ENCODE measurements at regions not wholly inside any gene's neighbourhood (a gene's known extent, or its start where the extent isn't known, plus 50 kb on each side); places are given as distances from the start of the nearest gene placed in this dataset.

DNA sequence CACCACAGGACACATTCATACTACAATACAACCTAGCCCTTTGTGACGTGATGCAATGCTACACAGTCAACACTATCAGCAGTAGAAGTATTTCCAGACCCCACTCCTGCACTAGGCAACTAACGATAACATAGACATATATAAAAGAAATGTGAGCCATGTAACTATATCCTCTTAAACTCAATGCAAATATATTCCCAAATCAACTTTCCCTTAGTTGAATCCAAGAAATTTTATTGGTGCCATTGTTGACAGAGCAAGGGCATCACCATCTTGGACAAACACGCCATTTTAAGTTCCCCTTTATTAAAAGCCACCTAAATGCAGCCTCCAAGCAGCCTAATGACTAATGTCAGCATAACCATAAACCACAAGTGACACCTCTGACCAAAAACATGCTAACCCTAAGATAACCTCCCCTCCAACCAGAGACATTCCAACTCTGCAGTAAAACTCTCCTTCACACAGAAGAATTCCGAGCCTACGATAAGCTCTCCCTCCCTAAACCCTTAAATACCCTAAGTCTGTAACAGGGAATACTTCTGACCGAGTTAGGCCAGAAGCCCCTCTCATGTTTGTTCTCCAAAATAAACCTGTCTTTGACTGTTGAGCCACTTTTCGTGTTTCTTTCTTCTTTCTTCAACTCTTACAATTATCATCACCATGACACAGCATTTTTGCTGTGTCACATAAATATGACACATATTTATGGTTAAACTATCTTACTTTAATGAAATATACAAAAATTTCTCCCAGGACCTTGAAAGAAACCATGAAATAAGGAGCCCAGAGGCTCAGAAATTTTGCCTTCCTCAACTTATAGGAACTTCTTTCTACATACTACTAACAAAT is 1497.8 kb downstream of the EFNA5 start:
- no peak for DNase-seq

DNA sequence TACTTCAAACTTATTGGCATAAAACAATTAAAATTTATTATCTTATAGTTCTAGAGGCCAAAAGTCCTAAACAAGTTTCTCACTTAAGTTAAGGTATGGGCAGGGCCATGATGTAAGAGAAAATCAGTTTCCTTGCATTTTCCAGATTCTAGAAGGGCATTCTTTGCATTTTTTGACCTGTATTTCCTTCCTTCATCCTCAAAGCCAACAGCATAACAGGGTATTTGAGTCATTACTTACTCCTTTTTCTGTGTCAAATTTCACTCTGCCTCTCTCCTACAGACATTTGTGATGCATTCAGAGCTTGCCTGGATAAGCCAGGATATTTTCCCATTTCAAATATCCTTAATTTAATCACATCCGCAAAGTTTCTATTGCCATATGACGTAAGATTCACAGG is 1499.0 kb downstream of the EFNA5 start:
- DNase-seq, result no peak

DNA sequence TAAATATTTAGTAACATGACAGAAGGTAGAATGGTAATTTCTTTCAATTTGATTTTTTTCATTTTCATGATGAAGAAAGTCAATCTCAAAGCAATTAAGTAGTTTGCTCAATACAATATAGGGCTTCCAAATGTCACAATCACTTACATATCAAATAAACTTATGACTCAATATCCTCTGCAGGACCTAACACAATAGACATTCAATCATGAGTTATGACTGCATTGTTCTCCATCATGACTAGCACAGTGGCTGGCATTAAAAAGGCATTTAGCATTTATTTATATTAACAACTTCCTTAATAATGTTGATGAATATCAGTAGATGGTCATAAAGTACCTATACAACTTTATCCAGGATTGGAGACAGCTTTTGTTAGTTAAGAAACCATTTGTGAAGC is 1499.6 kb downstream of the EFNA5 start:
- no peak for DNase-seq

DNA sequence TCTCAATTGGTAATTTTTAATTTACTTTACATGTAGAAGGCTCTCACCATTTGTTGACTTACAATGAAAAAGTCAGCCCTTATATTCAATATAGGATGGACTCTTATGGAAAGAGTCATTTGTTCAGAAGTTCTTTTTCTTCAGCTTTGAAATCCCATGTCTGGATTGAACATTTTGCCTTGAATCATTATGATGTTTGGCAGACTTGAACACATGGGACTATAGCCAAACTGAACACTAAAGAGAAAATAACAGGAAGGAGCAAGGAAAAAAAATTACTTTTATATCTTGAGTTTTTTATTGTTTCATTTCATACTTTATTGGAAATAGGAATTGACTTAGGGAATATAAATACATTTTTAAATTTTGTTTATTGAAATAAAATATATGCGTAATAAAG is 1503.0 kb downstream of the EFNA5 start:
- no peak for DNase-seq

DNA sequence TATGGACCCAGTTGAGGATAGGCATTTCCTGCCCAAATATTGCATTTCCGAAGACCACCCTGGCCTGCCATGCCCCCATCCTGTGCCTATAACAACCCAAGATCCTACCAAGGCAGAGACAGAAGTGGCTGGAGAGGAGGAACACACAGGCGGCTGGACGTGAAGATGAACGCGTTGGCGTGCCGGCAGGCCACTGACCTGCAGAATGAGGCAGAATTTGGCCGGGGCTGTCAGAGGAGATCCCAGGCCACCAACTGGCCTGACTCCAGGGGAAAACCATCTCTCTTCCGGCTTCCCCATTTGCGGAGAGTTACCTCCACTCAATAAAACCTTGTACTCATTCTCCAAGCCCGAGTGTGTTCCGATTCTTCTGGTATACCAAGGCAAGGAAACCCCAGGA is 1507.5 kb downstream of the EFNA5 start:
- DNase-seq, result no peak

DNA sequence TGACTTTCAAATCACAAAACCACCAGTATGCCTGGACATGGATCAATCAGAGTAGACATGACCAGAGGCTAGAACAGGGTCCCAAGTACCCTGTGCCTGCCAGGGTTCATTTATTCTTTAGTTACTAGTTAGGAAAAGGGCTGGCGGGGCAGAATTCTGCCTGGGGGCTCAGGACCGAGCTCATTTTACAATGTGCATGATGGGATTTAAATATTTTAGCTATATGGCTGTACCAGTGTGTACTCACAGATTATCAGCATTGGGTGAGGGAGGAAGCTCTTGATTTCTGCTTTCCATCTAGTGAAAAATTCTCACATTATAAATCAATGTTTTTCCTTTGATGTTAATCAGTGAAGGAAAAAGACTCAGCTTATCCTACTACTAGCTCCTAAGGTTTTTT is 1511.1 kb downstream of the EFNA5 start:
- no peak for DNase-seq

DNA sequence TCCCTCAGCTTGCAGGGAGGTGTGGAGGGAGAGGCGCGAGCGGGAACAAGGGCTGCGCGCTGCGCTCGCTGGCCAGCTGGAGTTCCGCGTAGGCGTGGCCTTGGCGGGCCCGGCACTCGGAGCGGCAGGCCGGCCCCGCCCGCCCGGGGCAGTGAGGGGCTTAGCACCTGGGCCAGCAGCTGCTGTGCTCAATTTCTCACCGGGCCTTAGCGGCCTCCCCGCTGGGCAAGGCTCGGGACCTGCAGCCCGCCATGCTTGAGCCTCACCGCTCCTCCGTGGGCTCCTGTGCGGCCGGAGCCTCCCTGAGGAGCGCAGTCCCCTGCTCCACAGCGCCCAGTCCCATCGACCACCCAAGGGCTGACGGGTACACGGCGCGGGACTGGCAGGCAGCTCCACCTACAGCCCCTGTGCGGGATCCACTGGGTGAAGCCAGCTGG is 1516.4 kb downstream of the EFNA5 start:
- DNase-seq, result no peak

DNA sequence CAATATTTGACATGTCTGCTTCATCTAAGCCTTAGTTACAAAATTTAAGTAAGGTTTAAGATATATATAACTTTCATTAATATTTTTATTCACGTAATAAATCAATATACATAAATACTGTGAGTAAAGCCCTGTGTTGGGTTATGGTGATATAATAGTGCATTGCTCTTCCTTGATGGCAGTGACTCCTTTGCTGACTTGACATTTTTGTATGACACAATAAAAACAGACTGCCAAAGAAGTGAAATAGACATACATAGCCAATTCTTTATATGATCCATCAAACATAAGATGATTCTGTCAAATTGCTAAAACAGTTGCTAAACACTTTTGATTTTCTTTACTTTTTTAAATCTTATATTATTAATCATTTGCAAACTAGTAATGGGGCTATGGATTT is 1518.2 kb downstream of the EFNA5 start:
- no peak for DNase-seq

DNA sequence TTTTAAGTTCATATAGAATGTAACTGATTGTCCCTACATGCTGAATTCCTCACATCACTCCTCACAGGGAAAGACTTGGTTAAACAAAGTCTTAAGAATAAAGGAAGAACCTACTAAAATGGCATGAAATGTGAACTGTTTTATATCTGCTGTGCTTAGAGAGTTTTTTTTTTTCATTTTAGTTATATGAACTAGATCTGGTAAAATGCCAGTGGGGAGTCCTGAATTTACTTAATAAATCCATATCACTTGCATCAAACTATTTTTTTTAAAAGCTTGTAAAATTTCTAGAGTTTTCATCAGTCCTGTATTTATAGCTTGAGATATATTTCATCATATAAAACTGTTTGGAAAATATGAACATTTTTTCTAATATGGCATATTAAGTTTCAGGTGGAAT is 1528.6 kb downstream of the EFNA5 start:
- DNase-seq, result no peak

DNA sequence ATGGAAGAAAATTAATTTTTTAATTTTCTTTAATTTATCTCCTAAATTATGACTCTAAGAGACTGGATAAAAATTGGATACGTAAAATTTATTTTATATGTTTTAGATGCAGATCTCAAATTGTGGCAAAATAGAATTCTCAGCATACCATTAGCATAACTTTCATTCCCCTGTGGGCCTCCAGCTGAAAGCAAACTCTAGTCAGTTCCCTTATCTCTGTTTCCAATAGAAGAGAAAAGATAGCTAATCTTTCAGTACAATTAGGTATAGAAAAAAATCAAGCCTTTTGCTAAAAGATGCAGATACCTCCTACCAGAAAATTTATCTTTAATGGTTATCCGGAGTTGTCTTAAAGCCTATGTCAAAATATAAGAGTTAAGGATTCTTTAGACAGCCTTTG is 1530.6 kb downstream of the EFNA5 start:
- DNase-seq, result no peak

DNA sequence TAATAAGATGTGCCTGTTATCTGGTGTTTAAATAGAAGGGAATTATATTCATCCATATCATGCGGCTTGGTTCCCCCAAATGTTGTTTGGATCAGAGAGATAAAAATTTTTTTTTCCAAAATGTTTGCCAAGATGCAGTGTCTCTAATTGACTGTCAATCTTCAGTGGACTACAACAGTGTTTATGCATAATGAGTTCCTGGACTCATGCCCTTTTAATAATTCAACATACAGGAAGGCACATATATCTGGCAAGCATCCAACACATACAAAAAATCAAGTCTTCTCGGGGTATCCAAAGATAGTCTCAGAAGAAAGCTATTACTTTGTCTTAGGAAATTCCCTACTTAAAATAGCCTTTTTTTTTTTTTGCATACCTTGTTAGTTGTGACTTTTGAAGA is 1534.7 kb downstream of the EFNA5 start:
- no peak for DNase-seq

DNA sequence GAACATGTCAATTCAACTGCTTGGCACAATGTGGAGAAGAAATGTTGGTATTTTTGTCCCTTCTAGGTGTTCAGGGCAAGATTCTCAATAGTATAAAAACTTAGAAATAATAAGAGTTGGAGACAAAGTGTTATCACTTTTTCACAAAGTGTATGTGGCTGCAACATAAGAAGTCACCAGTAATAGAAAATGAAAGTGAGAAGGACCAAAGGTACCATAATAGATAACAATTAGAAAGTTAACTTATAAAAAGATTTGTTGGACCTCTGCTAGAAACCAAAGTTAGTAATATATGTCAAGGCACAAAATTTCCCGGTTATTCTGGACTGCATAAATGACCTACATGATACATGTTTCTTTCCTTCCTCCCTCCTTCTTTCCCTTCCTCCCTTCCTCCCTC is 1535.3 kb downstream of the EFNA5 start:
- no peak for DNase-seq

DNA sequence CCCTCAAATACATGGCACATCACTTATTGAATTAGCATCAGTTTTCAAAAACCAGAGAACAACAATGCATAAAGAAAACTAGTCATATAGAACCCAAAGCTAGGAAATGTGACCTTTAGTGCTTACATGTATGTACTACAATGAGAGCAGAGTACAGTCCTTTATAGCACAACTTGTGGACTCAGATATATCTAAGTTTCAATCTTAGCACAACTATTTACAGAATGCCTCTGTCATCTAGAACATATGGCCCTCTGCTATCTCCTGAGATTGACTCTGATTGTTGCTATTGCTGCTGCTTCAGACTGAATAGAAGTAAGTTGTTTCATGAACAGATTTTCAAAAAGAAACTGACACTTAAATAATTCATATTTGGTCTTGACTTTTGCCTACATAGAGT is 1536.2 kb downstream of the EFNA5 start:
- DNase-seq, result no peak

DNA sequence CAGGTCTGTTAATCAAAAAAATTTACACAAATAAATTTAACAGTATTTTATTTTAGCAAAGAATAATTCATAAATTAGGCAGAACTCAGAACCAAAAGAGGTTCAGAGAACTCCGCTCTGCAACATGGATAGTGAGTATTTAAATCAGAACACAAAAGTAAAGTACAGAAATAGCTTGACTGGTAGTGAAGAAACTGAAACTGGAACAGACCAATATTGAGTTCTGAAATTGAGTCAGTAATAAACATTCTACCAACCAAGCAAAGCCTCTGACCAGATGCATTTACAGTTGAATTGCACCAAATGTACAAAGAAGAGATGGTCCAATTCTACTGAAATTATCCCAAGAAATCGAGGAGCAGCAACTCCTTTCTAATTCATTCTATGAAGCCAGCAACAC is 1542.8 kb downstream of the EFNA5 start:
- DNase-seq, result no peak

DNA sequence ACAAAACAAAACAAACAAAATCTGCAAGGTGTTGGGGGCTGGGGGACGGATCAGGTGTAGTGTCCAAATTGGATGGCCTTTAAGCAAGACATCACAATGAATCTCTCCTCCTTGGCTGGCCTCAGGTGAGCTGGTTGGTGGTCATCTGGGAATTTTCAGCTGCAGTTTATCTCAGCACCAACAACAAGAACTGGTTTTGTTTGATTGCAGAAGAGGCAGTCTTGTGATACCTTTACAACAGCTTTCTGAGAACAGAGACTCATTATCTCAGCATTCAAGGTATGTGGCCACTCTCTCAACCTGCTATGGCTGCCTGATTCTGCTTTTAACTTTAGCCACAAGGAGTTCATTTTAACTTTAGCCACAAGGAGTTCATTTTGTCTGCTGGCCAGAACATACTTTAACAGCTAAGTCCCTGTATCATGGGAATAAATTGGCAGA is 1543.4 kb downstream of the EFNA5 start:
- no peak for DNase-seq

DNA sequence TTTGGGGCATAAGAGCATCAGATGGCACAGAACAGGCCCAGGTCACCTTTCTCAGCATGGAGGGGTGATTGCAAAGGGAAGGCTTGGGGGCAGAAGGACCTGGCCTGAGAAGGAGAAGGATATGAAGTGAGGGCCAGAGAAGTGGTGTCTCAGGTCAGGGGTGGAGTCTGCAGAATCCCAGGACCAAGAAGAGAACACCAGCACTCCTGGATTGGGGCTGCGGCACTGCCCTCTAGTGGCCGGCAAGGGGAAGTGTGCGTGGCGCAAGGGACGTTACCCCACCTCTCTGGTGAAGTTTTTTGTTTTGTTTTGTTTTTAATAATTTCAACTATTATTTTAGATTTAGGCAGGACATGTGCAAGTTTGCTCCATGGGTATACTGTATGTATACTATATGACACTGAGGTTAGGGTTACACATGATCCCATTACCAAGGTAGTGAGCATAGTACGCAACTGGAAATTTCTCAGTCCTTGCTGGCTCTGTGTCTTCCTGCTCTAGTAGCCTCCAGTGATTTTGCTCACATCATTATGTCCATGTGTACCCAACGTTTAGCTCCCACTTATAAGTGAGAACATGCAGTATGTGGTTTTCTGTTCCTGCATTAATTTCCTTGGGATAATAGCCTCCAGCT is 1548.6 kb downstream of the EFNA5 start:
- no peak for DNase-seq

DNA sequence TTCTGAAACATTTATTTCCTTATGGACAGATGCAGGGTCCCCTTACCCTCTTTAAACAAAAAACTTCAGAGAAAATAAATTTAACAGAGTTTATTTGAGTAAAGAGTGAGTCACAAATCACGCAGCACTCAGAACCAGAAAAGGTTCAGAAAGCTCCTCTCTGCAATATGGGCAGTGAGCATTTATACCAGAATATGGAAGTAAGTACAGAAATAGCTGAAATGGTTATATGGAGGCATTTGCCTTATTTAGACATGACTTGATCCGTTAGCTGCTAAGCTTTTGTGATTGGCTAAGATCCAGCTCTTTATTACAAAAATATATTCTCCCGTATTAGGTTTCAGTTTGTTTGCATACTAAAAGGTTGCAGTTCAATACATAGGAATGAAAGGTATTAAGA is 1554.1 kb downstream of the EFNA5 start:
- DNase-seq, result no peak

DNA sequence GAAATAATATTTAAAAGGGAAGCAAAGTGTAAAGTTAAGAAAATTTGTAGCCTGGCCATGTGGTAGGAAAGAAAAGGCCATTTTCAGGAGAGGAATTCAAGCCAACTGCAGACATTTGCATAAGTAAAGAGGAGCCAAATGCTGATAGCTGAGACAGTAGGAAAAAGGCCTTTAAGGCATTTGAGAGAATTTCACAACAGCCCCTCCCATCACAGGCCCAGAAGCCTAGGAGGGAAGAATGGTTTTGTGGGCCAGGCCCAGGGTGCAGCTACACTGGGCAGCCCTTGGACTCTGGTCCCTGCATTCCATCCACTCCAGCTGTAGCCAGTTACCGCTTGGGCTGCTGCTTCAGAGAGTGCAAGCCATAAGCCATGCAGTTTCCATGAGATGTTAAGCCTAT is 1556.8 kb downstream of the EFNA5 start:
- no peak for DNase-seq

DNA sequence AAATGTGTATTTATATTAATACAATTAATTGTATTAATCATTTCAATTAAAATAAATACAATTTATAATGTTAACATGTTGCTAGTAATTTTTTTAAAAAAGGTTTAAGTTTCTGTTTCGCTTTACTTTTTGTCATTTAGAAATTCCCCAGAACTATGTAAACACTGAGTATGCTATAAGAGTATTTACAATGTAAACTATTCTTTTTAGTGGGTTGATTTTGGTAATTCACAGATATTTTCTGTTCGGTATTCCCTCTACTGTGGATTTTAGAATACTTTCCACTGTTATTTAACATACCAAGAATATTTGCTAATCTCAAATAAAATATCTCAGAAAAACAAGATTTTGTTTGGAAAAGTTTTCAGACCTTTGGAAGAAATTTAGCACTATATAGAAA is 1564.4 kb downstream of the EFNA5 start:
- DNase-seq, result no peak

DNA sequence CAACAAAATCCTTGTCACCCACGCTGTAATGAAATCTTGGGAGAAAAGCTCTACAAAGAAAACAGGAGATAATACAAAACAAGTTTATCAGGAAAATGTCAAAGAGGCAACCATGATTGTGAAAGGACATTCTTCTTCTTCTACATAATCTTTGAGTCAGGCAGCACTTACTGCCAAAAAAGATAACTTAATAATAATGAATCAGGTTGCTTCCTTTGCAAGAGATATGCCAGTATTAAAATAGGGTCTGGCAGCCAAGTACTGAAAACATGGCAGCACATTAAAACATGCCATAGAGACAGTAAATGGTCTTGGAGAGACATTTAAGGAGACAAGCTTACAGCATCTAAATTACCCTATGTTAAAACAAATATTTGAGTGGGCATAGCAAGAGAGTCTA is 1573.4 kb downstream of the EFNA5 start:
- DNase-seq, result no peak

DNA sequence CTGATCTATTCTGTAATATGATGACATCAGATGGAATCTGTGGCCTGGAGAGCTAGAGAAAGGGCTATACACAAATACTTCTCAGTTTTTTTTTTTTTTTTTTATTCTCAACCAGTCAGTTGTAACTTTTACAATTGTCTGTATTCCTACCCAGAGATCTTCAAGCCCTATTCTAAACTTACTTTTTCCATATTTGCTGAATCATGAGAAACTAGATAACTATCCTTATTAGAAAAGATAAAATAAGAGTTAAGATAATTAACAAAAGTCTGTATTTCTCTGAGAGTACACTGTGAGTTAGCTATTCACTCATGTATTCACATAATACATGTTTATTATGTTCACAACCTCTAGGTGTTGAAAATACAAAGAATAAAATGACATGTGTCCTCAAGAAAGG is 1575.9 kb downstream of the EFNA5 start:
- no peak for DNase-seq

DNA sequence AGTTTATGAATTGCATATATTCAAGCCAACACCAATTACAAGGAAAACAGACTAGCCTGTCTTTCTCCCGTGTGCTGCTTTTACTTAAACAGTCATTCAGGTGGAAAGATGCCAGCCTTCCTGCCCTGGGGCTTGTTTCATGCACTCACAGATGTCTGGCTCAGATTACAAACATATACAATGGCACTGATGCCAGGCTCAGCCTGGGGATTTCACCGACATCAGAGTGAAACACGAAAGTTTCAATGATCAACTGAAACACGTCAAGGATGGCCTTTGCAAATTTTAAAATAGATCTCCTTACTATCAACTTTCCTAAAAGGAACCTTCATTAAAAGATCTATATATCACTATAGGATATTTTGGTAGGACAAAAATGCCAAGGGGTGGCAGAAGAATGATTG is 1576.5 kb downstream of the EFNA5 start:
- DNase-seq, result peak; percentile 26

DNA sequence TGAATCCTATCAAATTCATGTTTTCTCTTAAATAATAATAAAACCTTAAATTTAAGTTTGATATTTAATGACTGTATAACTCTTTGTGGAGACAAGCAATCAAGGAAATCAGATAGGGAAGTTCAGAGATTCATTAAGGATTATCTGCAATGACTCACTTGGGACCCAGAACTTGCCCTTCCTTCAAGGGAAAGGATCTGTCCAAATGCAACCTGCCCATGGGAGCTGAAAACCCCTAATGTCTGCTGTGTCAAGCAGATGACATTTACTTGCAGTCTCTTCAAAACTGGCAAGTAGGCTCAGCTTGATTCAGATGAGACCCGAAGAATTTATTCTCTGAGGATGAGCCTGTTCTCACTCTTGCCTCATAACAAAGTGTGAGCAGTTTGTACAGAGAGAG is 1577.6 kb downstream of the EFNA5 start:
- DNase-seq, result no peak

DNA sequence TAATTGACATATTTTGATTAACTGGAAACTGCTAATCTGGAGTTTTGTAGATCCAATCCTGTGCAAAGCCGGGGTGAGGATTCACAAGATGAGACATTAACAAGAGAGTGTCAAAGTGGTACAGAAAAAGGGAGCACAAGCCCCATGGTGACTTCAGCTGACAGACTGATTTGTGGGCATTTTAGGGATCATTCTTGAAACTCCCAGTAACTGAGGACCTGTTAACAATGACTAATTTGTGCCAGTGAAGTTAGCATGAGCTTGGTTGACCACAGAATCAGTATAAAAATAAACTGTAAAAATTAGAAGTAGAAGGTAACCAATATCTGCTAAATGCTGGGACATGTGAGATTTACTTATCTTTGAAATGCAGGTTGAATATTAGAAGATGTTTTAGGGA is 1578.3 kb downstream of the EFNA5 start:
- no peak for DNase-seq

DNA sequence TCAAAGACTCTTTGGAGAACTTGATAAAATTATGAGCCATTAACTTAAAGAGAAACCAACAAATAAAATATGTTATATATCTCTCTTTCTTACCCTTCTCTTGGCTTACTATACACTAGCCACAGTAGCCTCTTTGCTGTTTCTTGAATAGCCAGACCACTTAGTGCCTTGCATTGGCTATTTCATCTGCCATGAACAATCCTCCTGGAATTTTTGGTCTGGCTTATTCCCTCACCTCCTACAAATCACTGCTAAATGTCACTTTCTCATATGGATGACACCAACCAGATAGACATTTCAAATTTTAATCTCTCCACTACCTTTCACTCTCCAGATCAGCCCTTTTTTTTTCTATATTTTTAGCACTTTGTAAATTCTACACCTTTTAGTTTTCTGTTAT is 1581.7 kb downstream of the EFNA5 start:
- DNase-seq, result no peak
